Neural cell (in vitro differentiated cells): ENCODE measurements at regions not wholly inside any gene's neighbourhood (a gene's known extent, or its start where the extent isn't known, plus 50 kb on each side); places are given as distances from the start of the nearest gene placed in this dataset.

Experiments
- CTCF ChIP-seq: fragments of 450-650 bp; IDR thresholded peaks from 2 replicates; pipeline ENCODE4 v1.5.1; 2014; ENCODE audit warnings: antibody characterized with exemption, mild to moderate bottlenecking, moderate library complexity; ENCODE audit not compliant: poor library complexity, severe bottlenecking
- EZH2 ChIP-seq: fragments of 200-600, 300-800 bp; shearing (Covaris generic), sonication (generic); IDR thresholded peaks from 2 replicates; pipeline ENCODE4 v1.6.1; 2014; ENCODE audit warnings: antibody characterized with exemption, low read length, borderline replicate concordance, mild to moderate bottlenecking; ENCODE audit not compliant: insufficient read depth, poor library complexity, severe bottlenecking
- MXI1 ChIP-seq: fragments of 450-650 bp; conservative IDR thresholded peaks from 2 replicates; pipeline ENCODE4 v1.6.1; 2014; ENCODE audit warnings: antibody characterized with exemption, mild to moderate bottlenecking; ENCODE audit not compliant: poor library complexity, severe bottlenecking
- POLR2AphosphoS5 ChIP-seq: IDR thresholded peaks from 2 replicates; pipeline ENCODE4 v1.6.1; 2012
- RAD21 ChIP-seq: fragments of 450-650 bp; conservative IDR thresholded peaks from 2 replicates; pipeline ENCODE4 v1.6.1; 2014; ENCODE audit warnings: antibody characterized with exemption, mild to moderate bottlenecking, moderate library complexity
- TAF1 ChIP-seq: IDR thresholded peaks from 2 replicates; pipeline ENCODE4 v1.6.1; 2012; ENCODE audit warnings: low read depth

- no peak for TF ChIP-seq RAD21
- TF ChIP-seq CTCF: no peak
- no peak for TF ChIP-seq EZH2
- TF ChIP-seq MXI1: no peak
- no peak for TF ChIP-seq TAF1
- no peak for TF ChIP-seq POLR2AphosphoS5
Measured at GRCh38 chr2:145124085-145124484, 604.2 kb upstream of the ZEB2 start.
